Peyer's patch (tissue), 4 donors: ENCODE measurements at regions not wholly inside any gene's neighbourhood (a gene's known extent, or its start where the extent isn't known, plus 50 kb on each side); places are given as distances from the start of the nearest gene placed in this dataset.

ENCODE experiments used
- CTCF ChIP-seq, 6 experiments: fragments of 450-650 bp in 4 of 6; fragments of 200-600 bp in 2 of 6; sonication (generic) in 1 of 6; IDR thresholded peaks; one replicate each; pipeline ENCODE4 v1.5.1; 2017 to 2019; ENCODE audit warnings: antibody characterized with exemption in 6 of 6, mild to moderate bottlenecking in 3 of 6, moderate library complexity in 1 of 6
- POLR2A ChIP-seq, 2 donors: fragments of 450-650 bp; IDR thresholded peaks; one replicate each; pipeline ENCODE4 v1.5.1; 2017; ENCODE audit warnings: antibody characterized with exemption in 2 of 2, mild to moderate bottlenecking in 2 of 2, moderate library complexity in 2 of 2

- TF ChIP-seq CTCF (IDR thresholded peaks at IDR 0.05) (no peak), POLR2A (IDR thresholded peaks at IDR 0.05) (no peak)
These were observed 249.8 kb downstream of the LMO4 start for GRCh38 chr1:87578464-87578863.
